ENCODE measurements at regions not wholly inside any gene's neighbourhood (a gene's known extent, or its start where the extent isn't known, plus 50 kb on each side); places are given as distances from the start of the nearest gene placed in this dataset.

GRCh38 chr18:78855188-78855587, 124.4 kb upstream of the SALL3 start:
- DNase-seq (ENCODE audit: low read depth): no peak

GRCh38 chr18:78856569-78857313, 122.9 kb upstream of the SALL3 start:
- DNase-seq (ENCODE audit: low read depth): no peak

- no peak for DNase-seq (ENCODE audit: low read depth)
These were observed 122.1 kb upstream of the SALL3 start for GRCh38 chr18:78857314-78858150.

GRCh38 chr18:78859686-78860085, 119.9 kb upstream of the SALL3 start:
- no peak for DNase-seq (ENCODE audit: low read depth)

- DNase-seq (ENCODE audit: low read depth): no peak
These were observed 119.5 kb upstream of the SALL3 start for GRCh38 chr18:78860117-78860516.

- no peak for DNase-seq (ENCODE audit: low read depth)
These were observed 118.5 kb upstream of the SALL3 start for GRCh38 chr18:78861116-78861515.

- no peak for DNase-seq (ENCODE audit: low read depth)
These were observed 117.9 kb upstream of the SALL3 start for GRCh38 chr18:78861706-78862105.

- DNase-seq (ENCODE audit: low read depth): no peak
These were observed 117.2 kb upstream of the SALL3 start for GRCh38 chr18:78862395-78862794.

GRCh38 chr18:78865056-78865598, 114.5 kb upstream of the SALL3 start:
- no peak for DNase-seq (ENCODE audit: low read depth)

- DNase-seq (ENCODE audit: low read depth): no peak
These were observed 113.8 kb upstream of the SALL3 start for GRCh38 chr18:78865771-78866310.

- no peak for DNase-seq (ENCODE audit: low read depth)
These were observed 112.5 kb upstream of the SALL3 start for GRCh38 chr18:78867131-78867530.

GRCh38 chr18:78868330-78869316, 111.0 kb upstream of the SALL3 start:
- DNase-seq (ENCODE audit: low read depth): no peak

- DNase-seq (ENCODE audit: low read depth): no peak
These were observed 108.0 kb upstream of the SALL3 start for GRCh38 chr18:78871618-78872017.

- no peak for DNase-seq (ENCODE audit: low read depth)
These were observed 105.6 kb upstream of the SALL3 start for GRCh38 chr18:78873926-78874500.

- DNase-seq (ENCODE audit: low read depth): no peak
These were observed 104.4 kb upstream of the SALL3 start for GRCh38 chr18:78875016-78875777.

- no peak for DNase-seq (ENCODE audit: low read depth)
These were observed 103.6 kb upstream of the SALL3 start for GRCh38 chr18:78875778-78876650.

- no peak for DNase-seq (ENCODE audit: low read depth)
These were observed 102.8 kb upstream of the SALL3 start for GRCh38 chr18:78876868-78877267.

- DNase-seq (ENCODE audit: low read depth): no peak
These were observed 101.3 kb upstream of the SALL3 start for GRCh38 chr18:78878335-78878734.
